A549 (cell line): ENCODE measurements at regions not wholly inside any gene's neighbourhood (a gene's known extent, or its start where the extent isn't known, plus 50 kb on each side); places are given as distances from the start of the nearest gene placed in this dataset.

ENCODE experiments used
- ATAC-seq, 2 experiments: fragments of 200-7000 bp in 1 of 2; fragments of >200 bp in 1 of 2; cut with Nextera tagmentation in 1 of 2; cut with Tn5 transposase in 1 of 2; 3 replicates each; pipeline versions ENCODE4 v1.8.0 to v1.9.1; 2018 to 2020; ENCODE audit warnings: mild to moderate bottlenecking in 1 of 2, moderate library complexity in 1 of 2
- CTCF ChIA-PET: fragments of 300-600 bp; sonication (Branson Sonifier 250); formaldehyde crosslinking; extraction: SDS; loops from one replicate; lab custom pipeline; 2021; ENCODE audit warnings: antibody characterized with exemption, inconsistent platforms; lab: Yijun Ruan, JAX
- POLR2A ChIA-PET: fragments of 350-600 bp; formaldehyde crosslinking; extraction: SDS; loops from one replicate; lab custom pipeline; 2021; ENCODE audit warnings: antibody characterized with exemption, inconsistent platforms; lab: Yijun Ruan, JAX
- DNase-seq, 2 experiments: peaks; one replicate each; pipeline versions ENCODE4 v3.0.0 to v3.0.0-alpha.2; 2011 to 2016; ENCODE audit warnings: low read depth in 1 of 2, low spot score in 1 of 2
- FAIRE-seq: peaks from 2 replicates; lab custom pipeline; 2011; peaks lifted over from hg19 to GRCh38; lab: Jason Lieb, UNC
- H3K27ac ChIP-seq, 2 experiments: fragments of >200 bp; sonication (Bioruptor Twin); formaldehyde crosslinking; 3 replicates each; pipeline ENCODE4 v1.5.1; 2016 to 2017
- H3K4me1 ChIP-seq: fragments of >200 bp; sonication (Bioruptor Twin); formaldehyde crosslinking; 3 replicates; pipeline ENCODE4 v1.6.1; 2016
- H3K4me2 ChIP-seq: fragments of >200 bp; sonication (Bioruptor Twin); formaldehyde crosslinking; 3 replicates; pipeline ENCODE4 v1.6.1; 2016
- H3K4me3 ChIP-seq: fragments of >200 bp; sonication (Bioruptor Twin); formaldehyde crosslinking; 3 replicates; pipeline ENCODE4 v1.5.1; 2016
- H3K9me3 ChIP-seq: fragments of >200 bp; sonication (Bioruptor Twin); formaldehyde crosslinking; 3 replicates; pipeline ENCODE4 v1.6.1; 2016
- CHD4 ChIP-seq: fragments of 200-600 bp; sonication (generic); IDR thresholded peaks from 2 replicates; pipeline ENCODE4 v1.6.1; 2016; ENCODE audit warnings: antibody characterized with exemption, mild to moderate bottlenecking, borderline replicate concordance
- CTCF ChIP-seq: fragments of >200 bp; sonication (Bioruptor Twin); formaldehyde crosslinking; IDR thresholded peaks from 3 replicates; pipeline ENCODE4 v1.5.1; 2016
- EHF ChIP-seq: fragments of 250-450 bp; sonication (Bioruptor Pico); IDR thresholded peaks from 2 replicates; pipeline ENCODE4 v1.5.0; 2020; ENCODE audit warnings: mild to moderate bottlenecking
- EHMT2 ChIP-seq: fragments of 200-600 bp; sonication (generic); IDR thresholded peaks from 2 replicates; pipeline ENCODE4 v1.6.1; 2016; ENCODE audit warnings: antibody characterized with exemption, low read depth, mild to moderate bottlenecking, moderate library complexity
- EP300 ChIP-seq, 2 experiments: fragments of >200 bp; sonication (Bioruptor Twin); formaldehyde crosslinking; IDR thresholded peaks; 2 replicates in 1 of 2; 3 replicates in 1 of 2; pipeline ENCODE4 v1.6.1; 2016 to 2017
- ESRRA ChIP-seq: fragments of 150-350 bp; IDR thresholded peaks from 2 replicates; pipeline ENCODE4 v1.6.1; 2014; ENCODE audit warnings: mild to moderate bottlenecking, low read length, borderline replicate concordance
- HDAC2 ChIP-seq: fragments of 200-600 bp; sonication (generic); IDR thresholded peaks from 2 replicates; pipeline ENCODE4 v1.6.1; 2016
- HEYL ChIP-seq: fragments of 250-450 bp; sonication (Bioruptor Pico); IDR thresholded peaks from 2 replicates; pipeline ENCODE4 v1.8.0; 2021; ENCODE audit warnings: mild to moderate bottlenecking, moderate library complexity
- HOXA7 ChIP-seq: fragments of 250-450 bp; sonication (Bioruptor Pico); IDR thresholded peaks from 2 replicates; pipeline ENCODE4 v1.5.0; 2020; ENCODE audit warnings: mild to moderate bottlenecking, moderate library complexity
- HOXB13 ChIP-seq: fragments of 250-450 bp; sonication (Bioruptor Pico); IDR thresholded peaks from 2 replicates; pipeline ENCODE4 v1.5.0; 2020; ENCODE audit warnings: low read depth, mild to moderate bottlenecking, moderate library complexity
- JUN ChIP-seq, 2 experiments: fragments of >200 bp; sonication (Bioruptor Twin); formaldehyde crosslinking; IDR thresholded peaks; 2 replicates in 1 of 2; 3 replicates in 1 of 2; pipeline ENCODE4 v1.6.1; 2016 to 2017
- KDM1A ChIP-seq: fragments of 200-600 bp; sonication (generic); IDR thresholded peaks from 2 replicates; pipeline ENCODE4 v1.6.1; 2016; ENCODE audit warnings: low read depth, mild to moderate bottlenecking
- KDM5A ChIP-seq: fragments of 200-600 bp; sonication (generic); IDR thresholded peaks from 2 replicates; pipeline ENCODE4 v1.6.1; 2016; ENCODE audit warnings: antibody characterized with exemption, mild to moderate bottlenecking
- MAFK ChIP-seq: fragments of 450-650 bp; IDR thresholded peaks from 2 replicates; pipeline ENCODE4 v1.6.1; 2014; ENCODE audit not compliant: partially characterized antibody
- NFE2L2 ChIP-seq: fragments of 150-350 bp; conservative IDR thresholded peaks from 2 replicates; pipeline ENCODE4 v1.6.1; 2014; ENCODE audit warnings: low read length
- NPAS2 ChIP-seq: fragments of 250-450 bp; sonication (Bioruptor Pico); IDR thresholded peaks from 2 replicates; pipeline ENCODE4 v1.8.0; 2022; ENCODE audit warnings: mild to moderate bottlenecking, moderate library complexity, borderline replicate concordance
- NR3C1 ChIP-seq: fragments of >200 bp; sonication (Bioruptor Twin); formaldehyde crosslinking; IDR thresholded peaks from 3 replicates; pipeline ENCODE4 v1.6.1; 2017
- POLR2A ChIP-seq: IDR thresholded peaks from 2 replicates; pipeline ENCODE4 v1.6.1; 2012; ENCODE audit warnings: mild to moderate bottlenecking, low read length
- RAD21 ChIP-seq, 2 experiments: fragments of >200 bp in 1 of 2; sonication (Bioruptor Twin) in 1 of 2; formaldehyde crosslinking in 1 of 2; IDR thresholded peaks in 1 of 2; conservative IDR thresholded peaks in 1 of 2; 2 replicates in 1 of 2; 3 replicates in 1 of 2; pipeline ENCODE4 v1.6.1; 2012 to 2018; ENCODE audit warnings: inconsistent platforms in 1 of 2
- ZFP36 ChIP-seq: fragments of 450-650 bp; IDR thresholded peaks from 2 replicates; pipeline ENCODE4 v1.6.1; 2014; ENCODE audit warnings: borderline replicate concordance; ENCODE audit not compliant: partially characterized antibody
- ZNF302 ChIP-seq: fragments of 250-450 bp; sonication (Bioruptor Pico); IDR thresholded peaks from 2 replicates; pipeline ENCODE4 v1.9.0; 2021; ENCODE audit warnings: inconsistent platforms, mild to moderate bottlenecking, moderate library complexity
- WGBS: methylation state at CpG from one replicate; pipeline ENCODE4 v1.1.6; 2017; ENCODE audit errors: missing lambda C conversion rate; 5-methylcytosine and 5-hydroxymethylcytosine counted together
- TF ChIP-seq, protein P1 (sequence below): fragments of 250-450 bp; sonication (Bioruptor Pico); IDR thresholded peaks from 2 replicates; pipeline ENCODE4 v1.5.0; 2021; ENCODE audit warnings: mild to moderate bottlenecking, moderate library complexity, borderline replicate concordance
- TF ChIP-seq, protein P2 (sequence below): IDR thresholded peaks from 2 replicates; pipeline ENCODE4 v1.6.1; 2012; ENCODE audit warnings: low read depth, borderline replicate concordance

DNA sequence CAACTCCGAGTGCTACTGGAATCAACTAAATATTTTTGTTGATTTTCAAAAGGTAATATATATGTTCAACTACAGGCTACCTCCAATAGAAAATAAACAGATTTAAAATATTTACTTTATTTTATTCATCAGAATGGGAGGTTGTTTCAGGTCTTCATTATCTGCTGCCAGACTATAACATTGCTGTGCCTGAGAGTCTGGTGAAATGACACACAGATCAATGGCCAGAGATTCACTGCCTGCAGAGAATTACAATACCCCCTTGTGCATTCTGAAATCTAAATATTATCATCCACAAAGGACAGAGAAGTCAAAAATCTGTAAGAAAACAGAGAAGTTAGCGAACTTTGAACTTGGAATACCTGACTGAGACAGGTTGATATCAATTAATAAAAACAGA is 667.8 kb upstream of the GJE1 start:
- Histone ChIP-seq H3K4me1 (peaks cover 9% of the 10 kb centered on the region), H3K27ac (no peak overlapping the region), H3K9me3 (no peaks in the 10 kb centered on the region), H3K4me2 (peak overlapping the region; percentile 24), H3K4me3 (no peak overlapping the region)
- CTCF ChIA-PET = no interaction called here
- POLR2A ChIA-PET = no interaction called here
- 77% methylated on average over 2 of the region's 2 CpGs for WGBS
- TF ChIP-seq EHF (CRISPR knock-in tag) (no peak), ESRRA (no peak), HEYL (CRISPR knock-in tag) (no peak), ZFP36 (no peak), NFE2L2 (no peak), EHMT2 (no peak), HDAC2 (no peak), HOXB13 (CRISPR knock-in tag) (no peak), CTCF (no peak), NR3C1 (no peak), KDM1A (no peak)
- DNase-seq (no peak), FAIRE-seq (no peak), ATAC-seq (no peak)

DNA sequence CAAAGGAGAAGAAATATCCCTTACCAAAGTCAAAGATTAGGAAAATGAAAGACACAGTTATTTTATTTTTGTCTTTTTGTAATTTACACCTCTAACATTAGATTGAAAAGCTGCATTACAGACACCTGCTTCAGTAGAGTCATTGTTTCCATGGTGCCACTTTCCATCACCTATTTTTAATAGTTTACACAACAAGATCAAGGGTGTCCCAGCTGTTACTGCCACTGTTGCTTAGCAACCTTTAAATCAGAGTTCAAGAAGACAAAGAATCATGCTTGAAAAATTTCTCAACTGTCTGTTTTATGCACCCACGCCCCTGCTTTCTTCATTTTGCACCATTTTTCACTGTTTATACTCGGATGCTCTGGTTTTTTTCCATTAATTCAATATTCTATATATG is 668.2 kb upstream of the GJE1 start:
- WGBS = 26% methylated on average over 2 of the region's 2 CpGs
- peak; percentile 2 to 44 for DNase-seq
- FAIRE-seq = no peak
- Histone ChIP-seq H3K4me1 (peaks cover 9% of the 10 kb centered on the region), H3K27ac (no peak overlapping the region), H3K4me2 (peak overlapping the region; percentile 24), H3K4me3 (no peak overlapping the region), H3K9me3 (no peaks in the 10 kb centered on the region)
- CTCF ChIA-PET = no interaction called here
- TF ChIP-seq HOXA7 (CRISPR knock-in tag) (no peak), ZFP36 (no peak), MAFK (no peak)
- POLR2A ChIA-PET = no interaction called here
- no peak for ATAC-seq

DNA sequence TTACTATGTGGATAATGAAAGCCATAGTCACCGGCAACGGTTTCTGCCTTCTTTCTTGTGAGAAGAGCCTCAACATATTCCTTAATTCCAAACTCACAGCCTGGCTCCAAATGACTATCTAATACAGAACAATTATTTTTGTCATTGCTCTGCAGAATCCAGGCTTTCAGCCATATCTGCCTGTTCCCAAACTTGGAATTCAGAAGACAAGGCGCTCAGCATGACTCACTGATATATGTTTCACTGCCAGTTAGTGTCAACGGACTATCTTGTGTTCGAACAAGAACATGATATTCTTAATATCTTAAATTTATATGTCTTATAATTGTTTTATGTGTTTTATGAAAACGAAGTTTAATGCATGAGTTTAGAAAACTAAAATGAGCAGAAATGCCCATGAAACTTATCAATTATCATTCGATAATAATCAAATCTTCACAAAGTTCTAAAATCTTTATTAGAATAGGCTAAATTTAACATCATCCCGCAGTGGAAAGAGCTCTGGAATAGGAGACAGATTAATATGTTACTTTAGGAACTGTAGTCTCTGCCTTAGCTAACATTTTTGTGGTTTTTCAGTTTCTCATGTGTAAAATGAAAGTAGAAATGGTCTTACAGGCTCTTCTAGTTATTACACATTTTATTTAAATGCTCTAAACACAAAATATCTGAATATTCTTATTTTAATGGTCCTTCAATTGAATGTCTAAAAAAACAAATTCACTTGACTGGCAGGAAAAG is 669.3 kb upstream of the GJE1 start:
- ATAC-seq = no peak
- H3K27ac ChIP-seq = no peak overlapping the region
- 72% methylated on average over 8 of the region's 8 CpGs for WGBS
- TF ChIP-seq MAFK (no peak), ZNF302 (CRISPR knock-in tag) (no peak), RAD21 (conservative IDR thresholded peaks at IDR 0.05 in 1 of 2, IDR thresholded peaks at IDR 0.05 in 1 of 2) (no peak), POLR2A (no peak), ZFP36 (no peak), KDM5A (no peak), CHD4 (no peak), JUN (IDR thresholded peaks at IDR 0.05) (no peak), NR3C1 (no peak), EP300 (IDR thresholded peaks at IDR 0.05) (no peak), NPAS2 (CRISPR knock-in tag) (no peak)
- TF ChIP-seq, protein P1, sequence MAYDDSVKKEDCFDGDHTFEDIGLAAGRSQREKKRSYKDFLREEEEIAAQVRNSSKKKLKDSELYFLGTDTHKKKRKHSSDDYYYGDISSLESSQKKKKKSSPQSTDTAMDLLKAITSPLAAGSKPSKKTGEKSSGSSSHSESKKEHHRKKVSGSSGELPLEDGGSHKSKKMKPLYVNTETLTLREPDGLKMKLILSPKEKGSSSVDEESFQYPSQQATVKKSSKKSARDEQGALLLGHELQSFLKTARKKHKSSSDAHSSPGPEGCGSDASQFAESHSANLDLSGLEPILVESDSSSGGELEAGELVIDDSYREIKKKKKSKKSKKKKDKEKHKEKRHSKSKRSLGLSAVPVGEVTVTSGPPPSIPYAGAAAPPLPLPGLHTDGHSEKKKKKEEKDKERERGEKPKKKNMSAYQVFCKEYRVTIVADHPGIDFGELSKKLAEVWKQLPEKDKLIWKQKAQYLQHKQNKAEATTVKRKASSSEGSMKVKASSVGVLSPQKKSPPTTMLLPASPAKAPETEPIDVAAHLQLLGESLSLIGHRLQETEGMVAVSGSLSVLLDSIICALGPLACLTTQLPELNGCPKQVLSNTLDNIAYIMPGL (CRISPR knock-in tag) = no peak
- TF ChIP-seq, protein P2, sequence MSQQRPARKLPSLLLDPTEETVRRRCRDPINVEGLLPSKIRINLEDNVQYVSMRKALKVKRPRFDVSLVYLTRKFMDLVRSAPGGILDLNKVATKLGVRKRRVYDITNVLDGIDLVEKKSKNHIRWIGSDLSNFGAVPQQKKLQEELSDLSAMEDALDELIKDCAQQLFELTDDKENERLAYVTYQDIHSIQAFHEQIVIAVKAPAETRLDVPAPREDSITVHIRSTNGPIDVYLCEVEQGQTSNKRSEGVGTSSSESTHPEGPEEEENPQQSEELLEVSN = no peak
- TF ChIP-seq, all 56 proteins: peak for 0
- CTCF ChIA-PET = no interaction called here
- peaks cover 9% of the 10 kb centered on the region for H3K4me1 ChIP-seq
- POLR2A ChIA-PET = no interaction called here
- H3K9me3 ChIP-seq = no peaks in the 10 kb centered on the region
- no peak overlapping the region for H3K4me3 ChIP-seq
- FAIRE-seq (no peak), DNase-seq (no peak)
- peak overlapping the region; percentile 38; the same call in 1 of the 3 replicates for H3K4me2 ChIP-seq
